ENCODE measurements at regions not wholly inside any gene's neighbourhood (a gene's known extent, or its start where the extent isn't known, plus 50 kb on each side); places are given as distances from the start of the nearest gene placed in this dataset.
"Not testable (repeated sequence)": the region's sequence is repeated elsewhere in the genome, so short reads cannot be mapped to it uniquely, and the experiment has no call there.

DNA sequence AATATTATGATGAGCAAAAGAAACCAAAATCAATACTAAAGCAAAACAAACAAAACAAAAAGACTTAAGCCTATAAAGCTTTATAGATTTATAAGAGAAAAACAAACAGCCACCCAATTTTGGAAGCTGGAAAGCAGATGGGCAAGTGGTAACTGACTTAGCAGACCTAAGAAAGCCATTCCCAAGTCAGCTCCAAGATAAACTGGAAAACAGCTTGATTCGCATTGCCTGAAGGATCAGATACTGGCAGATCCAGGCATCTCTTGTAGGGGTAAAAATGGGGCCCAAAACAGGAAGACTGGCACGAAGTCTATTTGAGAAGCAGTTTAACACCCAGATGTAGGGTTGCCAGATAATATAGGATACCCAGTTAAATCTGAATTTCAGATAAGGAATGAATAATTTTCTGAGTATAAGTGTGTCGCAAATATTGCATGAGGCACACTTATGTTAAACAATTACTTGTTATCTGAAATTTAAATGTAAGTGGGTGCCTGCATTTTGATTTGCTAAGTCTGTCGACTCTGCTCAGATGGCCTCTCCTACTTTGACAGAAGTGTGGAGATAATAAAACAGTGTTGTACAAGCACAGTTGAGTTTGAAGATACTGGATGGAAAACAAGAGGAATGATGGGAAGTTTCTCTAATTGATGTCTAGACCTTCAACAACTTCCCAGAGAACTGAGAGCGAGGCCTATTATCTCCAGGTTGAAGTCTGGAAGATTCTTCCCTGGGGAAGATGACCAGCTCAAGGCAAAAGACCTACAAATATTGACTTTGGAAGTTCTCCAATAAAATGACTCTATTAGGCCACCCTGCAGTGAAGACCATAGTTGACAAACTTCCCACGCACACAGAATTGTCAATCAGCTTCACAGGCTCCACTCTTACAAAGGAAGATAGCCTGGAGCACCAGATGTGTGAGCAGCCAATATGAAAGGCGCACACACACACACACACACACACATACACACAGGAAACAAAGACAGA lies 113.4 kb downstream of the FAM50B start:
- ATAC-seq (replicated peaks): no peak
- H3K27ac Mint-ChIP-seq: no peak overlapping the region
- H3K36me3 Mint-ChIP-seq (ENCODE audit: low read depth): no peaks in the 10 kb centered on the region
- H3K4me1 Mint-ChIP-seq: peaks cover 5% of the 10 kb centered on the region
- H3K4me3 Mint-ChIP-seq: no peak overlapping the region
- H3K27me3 Mint-ChIP-seq: peaks cover 5% of the 10 kb centered on the region
- H3K9me3 Mint-ChIP-seq: peaks cover 5% of the 10 kb centered on the region

- no peak for ATAC-seq (replicated peaks)
- Mint-ChIP-seq H3K4me1 (no peaks in the 10 kb centered on the region), H3K36me3 (ENCODE audit: low read depth) (no peaks in the 10 kb centered on the region), H3K27ac (no peak overlapping the region), H3K9me3 (no peaks in the 10 kb centered on the region), H3K27me3 (no peaks in the 10 kb centered on the region), H3K4me3 (no peak overlapping the region)
These were observed 114.3 kb downstream of the FAM50B start for GRCh38 chr6:3963426-3963825.

GRCh38 chr6:3965071-3965718 lies 113.7 kb downstream of the FAM217A start:
- Mint-ChIP-seq H3K9me3 (no peaks in the 10 kb centered on the region), H3K4me3 (no peak overlapping the region), H3K4me1 (no peaks in the 10 kb centered on the region), H3K27ac (no peak overlapping the region), H3K27me3 (no peaks in the 10 kb centered on the region), H3K36me3 (ENCODE audit: low read depth) (no peaks in the 10 kb centered on the region)
- ATAC-seq (replicated peaks): no peak

DNA sequence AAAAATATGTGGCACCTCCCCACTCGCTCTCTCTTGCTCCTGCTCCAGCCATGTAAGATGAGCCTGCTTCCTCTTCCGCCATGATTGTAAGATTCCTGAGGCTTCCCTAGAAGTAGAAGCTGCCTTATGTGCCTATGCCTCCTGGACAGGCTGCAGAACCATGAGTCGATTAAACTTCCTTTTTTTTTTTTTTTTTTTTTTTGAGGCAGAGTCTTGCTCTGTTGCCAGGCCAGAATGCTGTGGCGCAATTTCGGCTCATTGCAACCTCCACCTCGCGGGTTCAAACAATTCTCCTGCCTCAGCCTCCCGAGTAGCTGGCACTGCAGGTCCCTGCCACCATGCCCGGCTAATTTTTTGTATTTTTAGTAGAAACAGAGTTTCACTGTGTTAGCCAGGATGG lies 112.5 kb downstream of the FAM217A start:
- H3K27me3 Mint-ChIP-seq: no peaks in the 10 kb centered on the region
- H3K36me3 Mint-ChIP-seq (ENCODE audit: low read depth): no peaks in the 10 kb centered on the region
- H3K9me3 Mint-ChIP-seq: no peaks in the 10 kb centered on the region
- no peak overlapping the region for H3K27ac Mint-ChIP-seq
- H3K4me3 Mint-ChIP-seq: no peak overlapping the region
- no peak for ATAC-seq (replicated peaks)
- H3K4me1 Mint-ChIP-seq: no peaks in the 10 kb centered on the region

DNA sequence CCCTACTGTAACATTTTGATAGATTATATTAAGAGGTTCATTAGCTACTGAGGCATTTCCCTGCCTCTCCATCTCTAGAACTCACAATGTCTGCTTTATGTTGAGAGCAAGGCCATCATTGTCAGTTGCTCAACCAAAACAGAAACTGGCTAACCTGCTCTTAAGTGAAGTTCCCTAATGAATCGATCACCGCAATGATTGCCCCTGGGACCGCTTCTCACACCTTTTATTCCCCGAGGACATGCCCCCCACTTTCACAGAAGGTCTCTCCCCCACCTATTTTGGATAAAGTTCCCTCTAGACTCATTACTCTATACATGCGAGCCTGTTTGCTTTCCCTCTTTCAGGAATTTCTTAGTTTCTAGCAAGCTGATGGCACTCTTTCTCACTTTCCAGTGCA lies 108.8 kb downstream of the FAM217A start:
- H3K36me3 Mint-ChIP-seq (ENCODE audit: low read depth): no peaks in the 10 kb centered on the region
- no peaks in the 10 kb centered on the region for H3K4me1 Mint-ChIP-seq
- no peak overlapping the region for H3K4me3 Mint-ChIP-seq
- no peak overlapping the region for H3K27ac Mint-ChIP-seq
- ATAC-seq (replicated peaks): no peak
- peaks cover 4% of the 10 kb centered on the region for H3K27me3 Mint-ChIP-seq
- no peaks in the 10 kb centered on the region for H3K9me3 Mint-ChIP-seq

DNA sequence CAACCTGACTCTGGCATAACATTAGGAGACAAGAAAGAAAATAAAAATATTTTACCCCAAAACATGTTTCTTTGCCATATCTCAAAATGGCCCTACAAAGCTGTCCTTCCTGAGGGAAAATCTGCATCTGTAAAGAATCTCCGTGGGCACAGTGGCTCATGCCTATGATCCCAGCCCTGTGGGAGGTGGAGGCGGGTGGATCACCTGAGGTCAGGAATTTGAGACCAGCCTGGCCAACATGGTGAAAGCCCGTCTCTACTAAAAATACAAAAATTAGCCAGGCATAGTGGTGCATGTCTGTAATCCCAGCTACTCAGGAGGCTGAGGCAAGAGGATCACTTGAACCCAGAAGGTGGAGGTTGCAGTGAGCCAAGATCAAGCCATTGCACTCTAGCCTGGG lies 105.8 kb downstream of the FAM217A start:
- not testable (repeated sequence) for H3K36me3 Mint-ChIP-seq (ENCODE audit: low read depth); ATAC-seq (replicated peaks); H3K4me3 Mint-ChIP-seq; H3K27ac Mint-ChIP-seq; H3K4me1 Mint-ChIP-seq; H3K9me3 Mint-ChIP-seq; H3K27me3 Mint-ChIP-seq

GRCh38 chr6:3977875-3978711 lies 100.8 kb downstream of the FAM217A start:
- Mint-ChIP-seq H3K27me3 (peaks cover 4% of the 10 kb centered on the region), H3K9me3 (no peaks in the 10 kb centered on the region), H3K27ac (peak overlapping the region; percentile 56), H3K36me3 (ENCODE audit: low read depth) (peaks cover 5% of the 10 kb centered on the region), H3K4me3 (peak overlapping the region; percentile 70), H3K4me1 (peaks cover 16% of the 10 kb centered on the region)
- peak; percentile 92 for ATAC-seq (replicated peaks)

GRCh38 chr6:3978966-3979365 lies 100.0 kb downstream of the FAM217A start:
- H3K4me1 Mint-ChIP-seq: peaks cover 16% of the 10 kb centered on the region
- peak overlapping the region; percentile 70 for H3K4me3 Mint-ChIP-seq
- H3K9me3 Mint-ChIP-seq; H3K27me3 Mint-ChIP-seq; ATAC-seq (replicated peaks); H3K36me3 Mint-ChIP-seq (ENCODE audit: low read depth): not testable (repeated sequence)
- H3K27ac Mint-ChIP-seq: peak overlapping the region; percentile 56

- no peak overlapping the region for H3K4me3 Mint-ChIP-seq
- no peaks in the 10 kb centered on the region for H3K9me3 Mint-ChIP-seq
- no peaks in the 10 kb centered on the region for H3K27me3 Mint-ChIP-seq
- H3K36me3 Mint-ChIP-seq (ENCODE audit: low read depth): peaks cover 5% of the 10 kb centered on the region
- H3K4me1 Mint-ChIP-seq: peaks cover 22% of the 10 kb centered on the region
- H3K27ac Mint-ChIP-seq: no peak overlapping the region
- ATAC-seq (replicated peaks): no peak
These were observed 97.0 kb downstream of the FAM217A start for GRCh38 chr6:3981917-3982316.

DNA sequence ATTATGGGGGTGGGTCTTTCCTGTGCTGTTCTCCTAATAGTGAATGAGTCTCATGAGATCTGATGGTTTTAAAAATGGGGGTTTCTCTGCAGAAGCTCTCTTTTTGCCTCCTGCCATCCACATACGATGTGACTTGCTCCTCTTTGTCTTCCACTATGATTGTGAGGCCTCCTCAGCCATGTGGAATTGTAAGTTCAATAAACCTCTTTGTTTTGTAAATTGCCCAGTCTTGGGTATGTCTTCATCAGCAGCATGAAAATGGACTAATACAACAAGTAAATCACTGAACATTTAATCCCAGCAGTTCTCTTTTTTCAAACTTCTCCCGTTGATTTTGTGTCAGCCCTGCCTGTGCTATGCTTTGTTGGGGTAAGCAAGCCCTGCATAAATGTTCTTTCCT lies 95.2 kb downstream of the FAM217A start:
- H3K27me3 Mint-ChIP-seq: no peaks in the 10 kb centered on the region
- no peak overlapping the region for H3K4me3 Mint-ChIP-seq
- ATAC-seq (replicated peaks): no peak
- H3K27ac Mint-ChIP-seq: peak overlapping the region; percentile 12
- H3K9me3 Mint-ChIP-seq: no peaks in the 10 kb centered on the region
- H3K36me3 Mint-ChIP-seq (ENCODE audit: low read depth): peaks cover 5% of the 10 kb centered on the region
- peaks cover 18% of the 10 kb centered on the region for H3K4me1 Mint-ChIP-seq

- no peaks in the 10 kb centered on the region for H3K9me3 Mint-ChIP-seq
- H3K27me3 Mint-ChIP-seq: no peaks in the 10 kb centered on the region
- peaks cover 5% of the 10 kb centered on the region for H3K36me3 Mint-ChIP-seq (ENCODE audit: low read depth)
- H3K27ac Mint-ChIP-seq: no peak overlapping the region
- no peak overlapping the region for H3K4me3 Mint-ChIP-seq
- no peak for ATAC-seq (replicated peaks)
- H3K4me1 Mint-ChIP-seq: peaks cover 17% of the 10 kb centered on the region
These were observed 94.4 kb downstream of the FAM217A start for GRCh38 chr6:3984494-3984893.

- peaks cover 5% of the 10 kb centered on the region for H3K36me3 Mint-ChIP-seq (ENCODE audit: low read depth)
- no peak overlapping the region for H3K27ac Mint-ChIP-seq
- no peak for ATAC-seq (replicated peaks)
- no peak overlapping the region for H3K4me3 Mint-ChIP-seq
- H3K9me3 Mint-ChIP-seq: no peaks in the 10 kb centered on the region
- no peaks in the 10 kb centered on the region for H3K27me3 Mint-ChIP-seq
- peaks cover 22% of the 10 kb centered on the region for H3K4me1 Mint-ChIP-seq
These were observed 92.7 kb downstream of the FAM217A start for GRCh38 chr6:3986241-3986640.

GRCh38 chr6:3987053-3987452 lies 91.9 kb downstream of the FAM217A start:
- no peak for ATAC-seq (replicated peaks)
- H3K4me3 Mint-ChIP-seq: peak overlapping the region; percentile 33
- peaks cover 2% of the 10 kb centered on the region for H3K36me3 Mint-ChIP-seq (ENCODE audit: low read depth)
- no peaks in the 10 kb centered on the region for H3K9me3 Mint-ChIP-seq
- H3K4me1 Mint-ChIP-seq: peaks cover 22% of the 10 kb centered on the region
- no peaks in the 10 kb centered on the region for H3K27me3 Mint-ChIP-seq
- peak overlapping the region; percentile 0 for H3K27ac Mint-ChIP-seq

GRCh38 chr6:3987576-3987975 lies 91.4 kb downstream of the FAM217A start:
- H3K27me3 Mint-ChIP-seq: no peaks in the 10 kb centered on the region
- peak overlapping the region; percentile 0 for H3K27ac Mint-ChIP-seq
- no peaks in the 10 kb centered on the region for H3K9me3 Mint-ChIP-seq
- H3K36me3 Mint-ChIP-seq (ENCODE audit: low read depth): no peaks in the 10 kb centered on the region
- H3K4me1 Mint-ChIP-seq: peaks cover 22% of the 10 kb centered on the region
- peak overlapping the region; percentile 33 for H3K4me3 Mint-ChIP-seq
- ATAC-seq (replicated peaks): peak; percentile 61
